GM18519 (cell line): ENCODE measurements at regions not wholly inside any gene's neighbourhood (a gene's known extent, or its start where the extent isn't known, plus 50 kb on each side); places are given as distances from the start of the nearest gene placed in this dataset.
"Not testable (repeated sequence)": the region's sequence is repeated elsewhere in the genome, so short reads cannot be mapped to it uniquely, and the experiment has no call there.

Source experiments
- ATAC-seq: cut with Tn5 transposase; IDR thresholded peaks from one replicate; pipeline ENCODE4 v1.9.1; 2021; ENCODE audit warnings: mild to moderate bottlenecking, moderate library complexity; ENCODE audit not compliant: unreplicated experiment, low FRiP score

DNA sequence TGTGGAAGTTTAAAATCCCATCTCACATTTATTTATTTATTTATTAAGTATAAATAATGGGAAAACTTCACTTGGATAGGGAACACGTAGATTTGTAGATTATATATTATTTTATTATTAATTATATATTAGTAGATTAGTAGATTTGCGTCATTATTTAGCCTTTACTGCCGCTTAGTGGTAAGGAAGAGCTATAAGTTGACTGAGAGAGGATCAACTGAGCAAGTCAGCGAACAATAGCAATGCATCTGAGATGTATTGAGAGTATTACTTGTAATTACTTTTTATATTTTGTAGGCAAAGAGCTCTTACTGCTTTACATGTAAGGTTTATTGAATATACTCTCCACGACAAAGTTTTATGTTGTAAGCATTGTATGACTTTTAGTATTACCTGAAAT is 244.5 kb upstream of the ANKRD30A start:
- peak; percentile 83 for ATAC-seq

DNA sequence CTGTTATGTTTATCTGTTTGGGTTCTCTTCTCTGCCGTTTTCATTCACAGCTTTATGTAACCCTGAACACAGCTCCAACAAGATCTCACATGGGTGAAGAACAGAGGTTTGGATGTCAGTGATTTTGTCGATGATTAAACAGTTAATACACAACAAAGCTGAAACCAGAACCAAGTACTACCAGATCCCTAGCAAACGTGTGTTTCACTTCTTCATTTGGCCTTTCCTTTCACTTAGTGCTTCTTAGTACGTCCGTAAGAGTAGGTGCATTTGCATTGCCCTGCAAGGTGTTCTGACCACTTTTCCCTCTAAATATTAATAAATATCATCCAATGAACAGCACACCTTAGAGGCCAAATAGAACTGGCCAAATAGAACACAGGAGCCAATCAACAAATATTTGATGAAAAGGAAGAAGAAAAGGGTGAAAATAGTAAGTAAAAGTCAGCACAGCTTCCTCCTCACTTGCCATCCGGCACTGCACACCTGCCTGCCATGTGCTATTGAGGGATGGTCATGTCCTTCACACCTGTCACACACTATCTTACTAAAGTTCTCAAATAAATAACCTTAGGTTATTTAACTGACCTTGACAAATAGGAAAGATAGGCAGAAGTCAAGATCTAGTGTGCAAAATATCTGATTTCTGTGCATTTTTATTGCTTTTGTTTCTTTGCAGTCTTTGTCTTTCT is 252.6 kb upstream of the ANKRD30A start:
- ATAC-seq = no peak

DNA sequence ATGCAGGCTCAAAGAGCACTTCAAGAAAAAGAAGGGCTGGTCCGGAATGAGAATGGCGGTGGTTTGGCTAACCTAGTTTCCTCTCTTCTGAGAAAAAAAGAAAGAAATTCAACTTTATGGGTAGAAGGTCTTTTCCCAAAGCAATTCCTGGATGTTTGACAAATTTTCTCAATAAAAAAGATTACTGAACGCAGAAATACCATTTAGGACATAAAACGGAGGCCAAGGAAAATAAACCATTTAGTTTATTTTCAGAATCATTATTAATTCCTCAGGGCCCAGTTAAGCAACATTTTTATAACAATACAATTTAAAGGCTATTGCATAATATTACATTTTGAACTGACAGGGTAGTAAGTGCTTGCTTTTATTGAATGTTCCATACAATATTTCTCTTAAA is 284.6 kb upstream of the ANKRD30A start:
- no peak for ATAC-seq

GRCh38 chr10:36837416-36837815 is 288.0 kb upstream of the ANKRD30A start:
- no peak for ATAC-seq

DNA sequence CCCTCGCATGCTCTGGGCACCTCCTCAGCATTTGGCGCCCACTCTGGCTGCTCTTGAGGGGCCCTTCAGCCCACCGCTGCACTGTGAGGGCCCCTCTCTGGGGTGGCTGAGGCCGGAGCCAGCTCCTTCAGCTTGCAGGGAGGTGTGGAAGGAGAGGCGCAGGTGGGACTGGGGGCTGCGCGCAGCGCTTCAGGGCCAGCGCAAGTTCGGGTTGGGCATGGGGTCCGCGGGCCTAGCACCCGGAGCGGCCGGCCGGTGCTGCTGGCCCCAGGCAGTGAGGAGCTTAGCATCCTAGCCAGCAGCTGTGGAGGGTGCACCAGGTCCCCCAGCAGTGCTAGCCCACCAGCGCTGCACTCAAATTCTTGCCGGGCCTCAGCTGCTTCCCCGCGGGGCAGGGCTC is 305.6 kb upstream of the ANKRD30A start:
- ATAC-seq = no peak

- ATAC-seq = no peak
These were observed 307.5 kb upstream of the ANKRD30A start for GRCh38 chr10:36817898-36818297.

DNA sequence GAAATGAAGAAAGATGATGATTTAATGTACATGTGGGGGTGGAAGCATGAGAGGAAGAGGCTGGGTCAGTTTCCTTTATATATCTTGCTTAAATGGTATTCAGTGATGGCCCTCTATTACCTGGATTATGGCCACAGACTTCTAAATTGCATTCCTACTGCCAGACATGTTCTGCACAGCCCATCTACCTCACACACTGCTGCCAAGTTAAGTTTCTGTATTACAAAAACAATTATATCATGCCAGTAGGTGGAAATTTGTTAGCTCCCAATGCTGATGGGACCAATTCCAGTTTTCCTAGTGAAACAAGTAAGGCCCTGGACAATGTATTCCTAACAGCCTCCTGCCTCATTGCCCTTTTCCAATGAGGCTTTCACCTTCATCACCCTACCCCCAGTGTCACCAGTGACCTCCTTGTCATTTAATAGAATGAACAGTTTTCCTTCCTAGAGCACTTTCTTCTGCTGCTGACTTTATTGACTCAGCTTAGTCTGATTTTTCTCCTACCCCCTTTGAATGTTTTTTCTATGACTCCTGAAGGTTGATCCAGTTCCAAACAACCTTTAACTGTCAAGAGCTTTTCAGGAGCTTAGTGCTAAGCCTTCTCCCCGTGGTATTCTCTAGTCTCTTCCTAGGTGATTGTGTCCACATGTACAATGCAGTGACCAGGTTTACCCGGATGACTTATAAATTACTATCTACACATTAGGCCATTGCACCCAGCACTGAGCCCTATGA is 316.6 kb upstream of the ANKRD30A start:
- ATAC-seq = no peak

- ATAC-seq = no peak
These were observed 322.2 kb upstream of the ANKRD30A start for GRCh38 chr10:36803229-36803628.

GRCh38 chr10:36802490-36803153 is 322.8 kb upstream of the ANKRD30A start:
- no peak for ATAC-seq

GRCh38 chr10:36801660-36802059 is 323.7 kb upstream of the ANKRD30A start:
- ATAC-seq = no peak

GRCh38 chr10:36794981-36795380 is 330.4 kb upstream of the ANKRD30A start:
- no peak for ATAC-seq

- ATAC-seq = no peak
These were observed 335.4 kb upstream of the ANKRD30A start for GRCh38 chr10:36789974-36790373.

- ATAC-seq = no peak
These were observed 337.2 kb upstream of the ANKRD30A start for GRCh38 chr10:36788152-36788551.

DNA sequence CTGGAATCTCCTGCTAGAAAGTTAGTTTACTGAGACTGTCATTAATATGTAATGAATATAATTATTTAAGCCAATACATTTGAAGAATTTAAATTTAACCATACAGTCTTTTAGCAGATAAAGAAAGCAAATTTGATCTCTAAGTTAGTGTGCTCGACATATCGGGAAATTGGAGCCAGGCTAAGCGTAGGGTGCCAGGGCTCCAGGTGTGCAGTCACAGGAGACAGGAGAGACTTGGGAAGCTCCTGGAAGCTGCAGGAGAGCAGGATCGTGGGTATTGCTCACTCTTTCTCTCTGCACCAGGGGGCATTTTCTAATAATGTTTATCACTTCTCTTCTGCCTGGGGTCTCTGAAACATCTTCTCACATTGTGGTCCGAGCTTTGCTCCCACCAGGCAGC is 342.0 kb upstream of the ANKRD30A start:
- no peak for ATAC-seq

- ATAC-seq = no peak
These were observed 343.8 kb upstream of the ANKRD30A start for GRCh38 chr10:36781570-36781969.

- ATAC-seq = no peak
These were observed 345.2 kb upstream of the ANKRD30A start for GRCh38 chr10:36780158-36780557.

DNA sequence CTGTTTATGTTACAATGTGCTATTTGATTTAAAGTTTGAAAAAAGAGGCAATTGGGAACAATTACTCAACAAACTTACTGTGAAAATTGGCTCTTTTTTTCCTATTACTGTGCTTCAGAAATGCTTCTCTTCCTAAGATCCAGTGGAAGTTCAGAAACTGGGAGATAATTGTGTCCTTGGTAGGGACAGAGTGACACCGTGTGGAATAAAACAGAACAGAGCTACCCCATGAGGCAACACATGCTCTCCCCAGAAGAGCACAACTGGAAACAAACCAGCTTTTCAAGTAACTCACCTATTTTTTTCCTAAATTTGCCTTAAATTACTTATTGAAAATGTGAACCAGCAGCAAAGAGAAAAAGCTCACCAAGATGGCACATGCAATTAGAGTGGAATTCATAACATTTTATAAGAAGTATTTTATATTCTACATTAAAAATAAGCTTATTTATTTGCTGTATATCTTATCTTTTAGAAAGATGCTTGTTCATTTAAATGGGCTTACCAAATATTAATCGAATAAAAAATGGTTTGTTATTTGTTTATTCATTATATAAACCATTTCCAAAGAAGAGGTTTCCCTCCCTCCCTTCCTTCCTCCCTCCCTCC is 346.1 kb upstream of the ANKRD30A start:
- no peak for ATAC-seq

- ATAC-seq = no peak
These were observed 346.7 kb upstream of the ANKRD30A start for GRCh38 chr10:36778651-36779050.

GRCh38 chr10:36773652-36774051 is 351.7 kb upstream of the ANKRD30A start:
- ATAC-seq = no peak

GRCh38 chr10:36771725-36772124 is 353.7 kb upstream of the ANKRD30A start:
- no peak for ATAC-seq

DNA sequence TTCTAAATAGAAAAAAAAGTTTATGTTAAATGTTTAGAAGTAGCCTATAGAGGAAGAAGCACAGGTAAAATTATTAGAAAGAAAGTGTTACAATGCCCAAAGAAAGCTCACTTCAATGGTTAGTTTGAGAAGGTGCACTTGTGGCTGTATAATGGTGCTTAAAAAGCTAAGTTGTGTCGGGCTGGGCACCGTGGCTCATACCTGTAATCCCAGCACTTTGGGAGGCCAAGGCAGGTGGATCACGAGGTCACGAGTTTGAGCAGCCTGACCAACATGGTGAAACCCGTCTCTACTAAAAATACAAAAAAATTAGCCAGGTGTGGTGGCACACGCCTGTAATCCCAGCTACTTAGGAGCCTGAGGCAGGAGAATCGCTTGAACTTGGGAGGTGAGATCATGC is 355.7 kb upstream of the ANKRD30A start:
- ATAC-seq = not testable (repeated sequence)
